ENCODE measurements at regions not wholly inside any gene's neighbourhood (a gene's known extent, or its start where the extent isn't known, plus 50 kb on each side); places are given as distances from the start of the nearest gene placed in this dataset.

DNA sequence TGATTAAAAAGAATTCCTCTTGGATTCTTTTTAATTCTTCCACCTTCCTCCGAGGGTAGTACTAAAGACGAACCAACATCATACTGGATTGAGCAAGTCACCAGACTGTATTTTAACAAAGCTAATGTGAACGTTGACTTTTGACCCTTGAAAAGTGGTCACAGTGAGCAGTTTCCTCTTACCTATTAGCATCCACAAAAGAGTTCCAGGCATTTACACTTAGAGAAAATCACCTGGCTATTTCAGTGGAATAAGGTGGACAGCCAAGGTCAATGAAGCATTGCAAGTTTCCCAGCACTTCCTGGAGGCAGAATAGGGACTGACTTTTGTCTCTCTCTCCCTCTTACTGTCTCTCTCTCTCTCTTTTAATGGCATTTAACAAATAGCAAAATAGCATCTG is 145.1 kb upstream of the DAB2 start:
- CTCF ChIA-PET, result no interaction called here
- DNase-seq (ENCODE audit: low spot score), result no peak
- H3K4me3 ChIP-seq (ENCODE audit: low read depth, low read length, poor library complexity, severe bottlenecking), result no peak overlapping the region
- intact Hi-C loops (cut with micrococcal nuclease; ENCODE audit: unreplicated experiment), result loop anchor here (1.0 to 2.0 kb wide), 3 partner anchors 194 to 417 kb away; no protein-coding TSS in a partner anchor
- POLR2A ChIA-PET (ENCODE audit: low non-redundant PET), result no interaction called here
- TF ChIP-seq, protein P1, sequence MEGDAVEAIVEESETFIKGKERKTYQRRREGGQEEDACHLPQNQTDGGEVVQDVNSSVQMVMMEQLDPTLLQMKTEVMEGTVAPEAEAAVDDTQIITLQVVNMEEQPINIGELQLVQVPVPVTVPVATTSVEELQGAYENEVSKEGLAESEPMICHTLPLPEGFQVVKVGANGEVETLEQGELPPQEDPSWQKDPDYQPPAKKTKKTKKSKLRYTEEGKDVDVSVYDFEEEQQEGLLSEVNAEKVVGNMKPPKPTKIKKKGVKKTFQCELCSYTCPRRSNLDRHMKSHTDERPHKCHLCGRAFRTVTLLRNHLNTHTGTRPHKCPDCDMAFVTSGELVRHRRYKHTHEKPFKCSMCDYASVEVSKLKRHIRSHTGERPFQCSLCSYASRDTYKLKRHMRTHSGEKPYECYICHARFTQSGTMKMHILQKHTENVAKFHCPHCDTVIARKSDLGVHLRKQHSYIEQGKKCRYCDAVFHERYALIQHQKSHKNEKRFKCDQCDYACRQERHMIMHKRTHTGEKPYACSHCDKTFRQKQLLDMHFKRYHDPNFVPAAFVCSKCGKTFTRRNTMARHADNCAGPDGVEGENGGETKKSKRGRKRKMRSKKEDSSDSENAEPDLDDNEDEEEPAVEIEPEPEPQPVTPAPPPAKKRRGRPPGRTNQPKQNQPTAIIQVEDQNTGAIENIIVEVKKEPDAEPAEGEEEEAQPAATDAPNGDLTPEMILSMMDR (conservative IDR thresholded peaks at IDR 0.05; ENCODE audit: low read depth, low read length), result no peak
- no peak for TF ChIP-seq EZH2 (IDR thresholded peaks at IDR 0.05; ENCODE audit: borderline replicate concordance, low read depth, low read length, poor library complexity, severe bottlenecking)
- H3K27me3 ChIP-seq (replicated peaks; ENCODE audit: insufficient read depth, low read depth, low read length, poor library complexity), result peaks cover 11% of the 10 kb centered on the region
- no peaks in the 10 kb centered on the region for H3K9me3 ChIP-seq (ENCODE audit: low read depth, low read length, poor library complexity, severe bottlenecking)
- no TSS peak for BruUV-seq (replicated peaks)
- H3K27ac ChIP-seq (ENCODE audit: low read depth, low read length, poor library complexity, severe bottlenecking), result no peak overlapping the region
- H3K36me3 ChIP-seq (ENCODE audit: insufficient read depth, low read length, poor library complexity, severe bottlenecking), result no peaks in the 10 kb centered on the region
- no peaks in the 10 kb centered on the region for H3K4me1 ChIP-seq (ENCODE audit: insufficient read depth, low read length, poor library complexity, severe bottlenecking)

DNA sequence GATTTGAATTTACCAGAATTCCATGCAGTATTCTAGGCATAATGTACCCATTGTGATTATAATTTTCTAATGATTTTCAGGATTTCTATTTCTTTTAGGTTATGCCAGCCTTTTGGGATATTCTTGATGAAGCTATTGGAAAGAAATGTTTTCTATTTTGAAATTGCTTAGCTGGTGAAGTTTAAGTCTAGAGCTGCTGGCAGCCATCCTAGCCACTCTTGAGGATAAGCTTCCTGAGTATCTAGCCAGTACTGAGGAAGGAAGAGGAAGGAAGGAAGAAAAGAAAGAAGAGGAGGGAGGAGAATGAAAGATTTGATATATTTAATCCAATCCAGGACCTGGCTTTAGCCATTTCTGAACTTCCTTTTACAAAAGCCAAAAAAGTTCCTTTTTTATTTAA is 142.1 kb upstream of the DAB2 start:
- intact Hi-C loops (cut with micrococcal nuclease; ENCODE audit: unreplicated experiment), result no loop called here

DNA sequence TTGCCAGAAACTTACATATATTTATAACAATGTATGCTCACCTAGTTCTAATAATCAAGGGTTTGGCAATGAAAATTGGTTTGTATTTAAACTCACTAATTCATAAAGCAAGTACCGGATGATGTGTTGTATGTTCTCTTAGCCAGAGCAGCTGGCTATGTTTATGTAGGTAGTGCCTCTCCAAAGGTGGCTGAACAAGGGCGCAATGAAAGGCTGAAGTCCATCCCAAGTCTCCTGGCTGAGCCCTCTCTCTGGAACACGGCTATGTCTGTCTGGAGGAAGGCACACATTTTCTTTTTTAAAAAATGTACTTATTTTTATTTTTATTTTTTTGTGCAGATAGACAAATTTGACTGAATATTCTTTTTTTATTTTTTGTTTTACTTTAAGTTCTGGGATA is 141.2 kb upstream of the DAB2 start:
- Histone ChIP-seq H3K36me3 (ENCODE audit: insufficient read depth, low read length, poor library complexity, severe bottlenecking) (no peaks in the 10 kb centered on the region), H3K9me3 (ENCODE audit: low read depth, low read length, poor library complexity, severe bottlenecking) (no peaks in the 10 kb centered on the region), H3K4me3 (ENCODE audit: low read depth, low read length, poor library complexity, severe bottlenecking) (no peak overlapping the region), H3K27ac (ENCODE audit: low read depth, low read length, poor library complexity, severe bottlenecking) (no peak overlapping the region), H3K4me1 (ENCODE audit: insufficient read depth, low read length, poor library complexity, severe bottlenecking) (no peaks in the 10 kb centered on the region), H3K27me3 (replicated peaks; ENCODE audit: insufficient read depth, low read depth, low read length, poor library complexity) (no peaks in the 10 kb centered on the region)
- intact Hi-C loops (cut with micrococcal nuclease; ENCODE audit: unreplicated experiment), result no loop called here
- BruUV-seq (replicated peaks), result no TSS peak
- ChIA-PET CTCF (no interaction called here), POLR2A (ENCODE audit: low non-redundant PET) (no interaction called here)
- TF ChIP-seq, protein P1 (conservative IDR thresholded peaks at IDR 0.05; ENCODE audit: low read depth, low read length), result no peak
- no peak for DNase-seq (ENCODE audit: low spot score)

More for the DNA sequence above, 142.1 kb upstream of the DAB2 start:
- H3K36me3 ChIP-seq (ENCODE audit: insufficient read depth, low read length, poor library complexity, severe bottlenecking), result no peaks in the 10 kb centered on the region
- TF ChIP-seq EZH2 (IDR thresholded peaks at IDR 0.05; ENCODE audit: borderline replicate concordance, low read depth, low read length, poor library complexity, severe bottlenecking), result no peak
- TF ChIP-seq, protein P1 (conservative IDR thresholded peaks at IDR 0.05; ENCODE audit: low read depth, low read length), result no peak
- no TSS peak for BruUV-seq (replicated peaks)
- H3K4me1 ChIP-seq (ENCODE audit: insufficient read depth, low read length, poor library complexity, severe bottlenecking), result no peaks in the 10 kb centered on the region
- H3K9me3 ChIP-seq (ENCODE audit: low read depth, low read length, poor library complexity, severe bottlenecking), result no peaks in the 10 kb centered on the region
- CTCF ChIA-PET, result interaction anchor here (1.1 kb wide), 1 partner anchor 13 kb away, joined by 7 read pairs; no protein-coding TSS in a partner anchor
- POLR2A ChIA-PET (ENCODE audit: low non-redundant PET), result no interaction called here
- H3K27ac ChIP-seq (ENCODE audit: low read depth, low read length, poor library complexity, severe bottlenecking), result no peak overlapping the region
- peaks cover 2% of the 10 kb centered on the region for H3K27me3 ChIP-seq (replicated peaks; ENCODE audit: insufficient read depth, low read depth, low read length, poor library complexity)
- no peak for DNase-seq (ENCODE audit: low spot score)
- H3K4me3 ChIP-seq (ENCODE audit: low read depth, low read length, poor library complexity, severe bottlenecking), result no peak overlapping the region

Measured in A673 (cell line).